IPS-15b (cell line): ENCODE measurements at regions not wholly inside any gene's neighbourhood (a gene's known extent, or its start where the extent isn't known, plus 50 kb on each side); places are given as distances from the start of the nearest gene placed in this dataset.

Experiments used
- H3K27me3 ChIP-seq: one replicate; pipeline ENCODE4 v1.6.1; 2013; ENCODE audit warnings: low read length; ENCODE audit not compliant: control insufficient read depth, insufficient read depth
- H3K36me3 ChIP-seq: one replicate; pipeline ENCODE4 v1.6.1; 2013; ENCODE audit warnings: low read length; ENCODE audit not compliant: control insufficient read depth, insufficient read depth
- H3K4me1 ChIP-seq: one replicate; pipeline ENCODE4 v1.6.1; 2013; ENCODE audit warnings: mild to moderate bottlenecking, low read length; ENCODE audit not compliant: control insufficient read depth, insufficient read depth
- H3K4me3 ChIP-seq: one replicate; pipeline ENCODE4 v1.5.1; 2013; ENCODE audit warnings: low read depth, low read length
- H3K9ac ChIP-seq: one replicate; pipeline ENCODE4 v1.6.1; 2013; ENCODE audit warnings: low read depth, mild to moderate bottlenecking, low read length
- H3K9me3 ChIP-seq: one replicate; pipeline ENCODE4 v1.6.1; 2013; ENCODE audit warnings: mild to moderate bottlenecking, low read length; ENCODE audit not compliant: control insufficient read depth, insufficient read depth

DNA sequence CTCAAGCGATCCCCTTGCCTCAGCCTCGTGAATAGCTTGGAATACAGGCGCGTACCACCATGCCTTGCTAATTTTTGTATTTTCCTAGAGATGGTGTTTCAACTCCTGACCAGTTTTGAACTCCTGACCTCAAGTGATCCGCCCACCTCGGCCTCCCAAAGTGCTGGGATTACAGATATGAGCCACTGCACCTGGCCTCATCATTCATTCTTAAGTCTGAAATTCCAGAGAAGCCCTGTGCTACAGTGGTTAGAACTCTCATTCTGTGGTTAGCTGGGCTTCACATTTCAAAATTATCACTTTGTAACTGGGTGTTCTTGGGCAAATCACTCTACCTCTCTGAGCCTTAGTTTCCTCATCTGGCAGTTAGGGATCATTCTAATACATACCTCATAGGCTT lies 86.1 kb upstream of the POU3F1 start:
- Histone ChIP-seq H3K4me3 (no peak overlapping the region), H3K27me3 (peaks cover 21% of the 10 kb centered on the region), H3K36me3 (no peaks in the 10 kb centered on the region), H3K9me3 (no peaks in the 10 kb centered on the region), H3K4me1 (peaks cover 10% of the 10 kb centered on the region), H3K9ac (no peak overlapping the region)

DNA sequence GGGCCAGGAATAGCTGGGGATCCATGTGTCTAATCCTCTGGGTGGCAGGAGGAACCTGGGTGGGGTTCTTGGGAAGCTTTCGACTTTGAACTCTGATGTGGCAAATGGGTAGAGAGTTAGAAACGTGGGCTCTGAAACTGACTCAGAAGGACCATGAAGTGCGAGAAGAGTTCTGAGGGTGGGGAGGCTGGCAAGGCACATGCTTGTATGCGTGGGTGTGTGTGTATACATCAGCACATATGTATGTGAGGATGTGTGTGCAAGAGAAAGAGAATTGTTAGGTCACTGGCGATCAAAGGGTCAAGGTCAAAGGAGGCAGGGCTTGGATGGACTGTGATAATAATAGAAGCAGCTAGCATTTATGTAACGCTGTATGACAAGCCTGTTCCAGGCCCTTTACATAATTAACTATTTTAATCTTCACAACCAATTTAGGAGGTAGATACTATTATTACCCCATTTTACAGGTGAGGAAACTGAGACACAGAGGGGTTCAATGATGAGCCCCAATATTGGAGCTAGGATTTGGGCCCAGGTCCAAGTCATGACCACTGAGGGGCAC lies 84.5 kb upstream of the POU3F1 start:
- H3K36me3 ChIP-seq: no peaks in the 10 kb centered on the region
- no peak overlapping the region for H3K4me3 ChIP-seq
- peaks cover 10% of the 10 kb centered on the region for H3K4me1 ChIP-seq
- peaks cover 21% of the 10 kb centered on the region for H3K27me3 ChIP-seq
- H3K9me3 ChIP-seq: no peaks in the 10 kb centered on the region
- H3K9ac ChIP-seq: no peak overlapping the region

DNA sequence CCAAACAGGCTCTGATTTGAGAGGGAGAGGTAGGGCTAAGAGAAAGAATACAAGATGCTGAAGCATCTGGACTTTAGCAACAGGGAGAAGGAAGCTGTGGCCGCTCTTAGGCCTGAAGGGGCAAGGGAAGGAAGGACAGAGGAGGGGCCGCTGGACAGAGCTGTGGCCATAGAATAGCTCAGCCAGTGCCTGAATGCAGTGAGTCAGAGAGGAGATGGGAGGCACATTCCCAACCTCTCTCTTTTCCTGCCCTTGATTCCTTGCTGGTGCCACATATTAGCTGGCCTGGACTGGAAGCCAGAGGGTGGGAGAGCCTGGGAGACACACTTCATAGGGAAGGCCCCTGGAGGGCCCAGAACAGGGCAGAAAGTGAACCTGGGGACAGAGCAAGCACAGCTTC lies 83.4 kb upstream of the POU3F1 start:
- no peaks in the 10 kb centered on the region for H3K9me3 ChIP-seq
- H3K27me3 ChIP-seq: peaks cover 10% of the 10 kb centered on the region
- H3K9ac ChIP-seq: no peak overlapping the region
- H3K4me3 ChIP-seq: no peak overlapping the region
- H3K36me3 ChIP-seq: no peaks in the 10 kb centered on the region
- peaks cover 7% of the 10 kb centered on the region for H3K4me1 ChIP-seq

DNA sequence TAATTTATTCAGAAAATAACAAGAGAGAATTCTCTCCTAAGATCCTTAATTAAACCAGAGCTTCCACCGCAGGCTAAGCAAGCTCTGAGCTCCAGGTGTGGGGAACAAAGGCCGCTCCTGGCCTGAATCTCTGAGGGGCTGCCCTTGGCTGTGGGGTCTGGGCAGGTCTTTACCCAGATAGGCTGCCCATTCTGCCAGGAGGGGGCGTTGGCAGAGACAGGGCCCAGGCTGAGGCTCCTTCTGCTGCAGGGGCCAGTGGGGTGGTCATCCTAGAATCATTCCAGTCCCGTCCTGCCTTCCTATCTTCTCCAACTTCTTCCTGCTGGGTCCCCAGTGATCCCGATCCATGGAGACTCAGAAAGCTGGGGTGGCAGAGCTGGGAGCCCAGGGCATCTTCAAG lies 82.9 kb upstream of the POU3F1 start:
- H3K9me3 ChIP-seq: no peaks in the 10 kb centered on the region
- no peak overlapping the region for H3K4me3 ChIP-seq
- no peaks in the 10 kb centered on the region for H3K36me3 ChIP-seq
- no peak overlapping the region for H3K9ac ChIP-seq
- H3K27me3 ChIP-seq: peaks cover 5% of the 10 kb centered on the region
- peaks cover 7% of the 10 kb centered on the region for H3K4me1 ChIP-seq

- Histone ChIP-seq H3K4me1 (peaks cover 5% of the 10 kb centered on the region), H3K9ac (no peak overlapping the region), H3K27me3 (peaks cover 5% of the 10 kb centered on the region), H3K36me3 (no peaks in the 10 kb centered on the region), H3K9me3 (no peaks in the 10 kb centered on the region), H3K4me3 (no peak overlapping the region)
These were observed 82.4 kb upstream of the POU3F1 start for GRCh38 chr1:38128926-38129453.

DNA sequence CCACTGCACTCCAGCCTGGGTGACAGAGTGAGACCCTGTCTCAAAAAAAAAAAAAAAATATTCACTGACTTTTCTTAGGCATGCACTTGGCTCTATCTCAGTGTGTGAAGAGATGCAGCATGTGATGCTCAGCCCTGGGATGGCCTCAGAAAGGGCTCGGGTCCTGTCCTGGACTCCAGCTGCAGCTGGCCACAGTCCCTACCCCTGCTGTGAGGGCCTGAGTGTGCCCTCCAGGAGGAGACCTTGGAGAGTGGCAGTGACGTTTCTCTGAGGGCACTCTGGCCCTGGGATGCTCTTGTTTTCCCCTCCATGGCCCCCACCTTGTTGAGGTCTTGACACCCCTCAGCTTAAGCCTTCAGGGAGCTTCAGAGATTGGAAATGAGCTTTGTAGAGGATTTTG lies 81.9 kb upstream of the POU3F1 start:
- Histone ChIP-seq H3K36me3 (no peaks in the 10 kb centered on the region), H3K9ac (no peak overlapping the region), H3K4me1 (peaks cover 3% of the 10 kb centered on the region), H3K9me3 (no peaks in the 10 kb centered on the region), H3K27me3 (peaks cover 3% of the 10 kb centered on the region), H3K4me3 (no peak overlapping the region)

DNA sequence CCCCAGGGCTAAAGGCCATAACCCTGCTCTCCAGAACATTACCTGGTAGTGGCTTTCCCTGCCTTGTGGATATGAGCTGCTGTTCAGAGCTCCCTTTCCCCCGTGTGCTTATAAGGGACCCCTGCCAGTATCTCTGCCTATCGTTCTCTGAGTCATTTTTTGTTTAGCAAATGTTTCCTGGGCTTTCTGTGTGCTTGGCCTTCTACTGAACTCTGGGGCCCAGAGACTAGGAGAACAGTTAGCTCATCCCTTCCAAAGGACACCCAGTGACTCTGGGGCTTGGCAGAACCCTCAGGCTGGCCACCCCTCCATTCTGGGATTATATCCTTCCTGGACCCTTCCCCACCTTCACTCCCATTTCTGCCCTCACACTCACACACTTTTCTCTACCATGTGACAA lies 80.8 kb upstream of the POU3F1 start:
- Histone ChIP-seq H3K9me3 (no peaks in the 10 kb centered on the region), H3K36me3 (no peaks in the 10 kb centered on the region), H3K9ac (no peak overlapping the region), H3K4me3 (no peak overlapping the region), H3K4me1 (no peaks in the 10 kb centered on the region), H3K27me3 (no peaks in the 10 kb centered on the region)

DNA sequence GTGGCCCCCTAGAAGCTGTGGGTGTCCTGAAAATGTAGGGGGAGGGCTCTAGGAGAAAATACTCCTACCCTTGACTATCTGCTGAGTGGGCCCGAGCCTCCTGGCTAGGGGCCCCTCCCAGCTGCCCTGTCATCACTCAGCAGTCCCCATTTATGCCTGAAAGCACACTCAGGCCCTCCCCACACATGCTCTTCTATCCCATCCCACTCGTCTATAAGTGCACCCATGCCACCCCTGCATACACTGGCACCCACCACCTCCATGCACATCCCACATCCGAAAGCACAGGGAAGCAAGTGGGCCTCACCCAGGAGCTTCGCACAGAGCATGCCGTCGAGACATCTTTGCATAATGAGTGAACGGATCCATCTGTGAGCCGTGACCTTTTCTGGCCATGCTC lies 80.4 kb upstream of the POU3F1 start:
- H3K27me3 ChIP-seq: no peaks in the 10 kb centered on the region
- H3K4me1 ChIP-seq: no peaks in the 10 kb centered on the region
- no peaks in the 10 kb centered on the region for H3K9me3 ChIP-seq
- H3K9ac ChIP-seq: no peak overlapping the region
- no peaks in the 10 kb centered on the region for H3K36me3 ChIP-seq
- H3K4me3 ChIP-seq: no peak overlapping the region

DNA sequence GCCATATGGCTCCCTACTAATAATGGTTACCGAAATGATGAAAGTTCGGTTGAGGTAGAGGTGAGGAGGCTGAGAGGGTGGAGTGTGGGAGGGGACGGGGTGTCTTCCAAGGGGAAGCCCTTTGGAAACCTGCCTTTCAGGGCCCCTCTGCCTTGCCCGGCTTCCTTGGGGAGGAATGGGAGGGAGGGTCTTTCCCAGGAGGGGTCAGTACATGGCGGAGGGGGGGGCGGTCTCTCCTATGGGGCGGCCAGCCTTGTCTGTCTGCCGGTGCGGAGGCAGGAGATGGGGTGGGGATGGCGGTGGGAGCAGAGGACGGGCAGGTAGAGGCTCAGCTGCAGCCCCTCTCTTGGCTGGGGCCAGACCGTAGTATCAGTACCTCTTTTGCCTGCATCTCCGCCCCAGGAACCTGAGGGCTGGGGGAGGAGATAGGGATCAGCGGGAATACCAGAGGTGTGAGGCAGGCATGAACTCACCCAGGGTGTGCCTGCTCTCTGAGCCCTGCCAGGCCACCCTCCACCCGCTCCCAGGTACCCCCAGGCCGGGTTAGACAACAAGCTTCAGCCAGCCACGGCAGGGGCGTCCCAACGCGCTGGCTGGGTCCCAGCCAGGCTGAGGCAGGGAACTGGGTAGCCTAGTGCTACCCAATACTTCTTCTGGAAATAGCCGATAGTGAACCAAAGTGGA lies 79.4 kb upstream of the POU3F1 start:
- Histone ChIP-seq H3K9me3 (no peaks in the 10 kb centered on the region), H3K4me3 (no peak overlapping the region), H3K9ac (no peak overlapping the region), H3K36me3 (no peaks in the 10 kb centered on the region), H3K4me1 (no peaks in the 10 kb centered on the region), H3K27me3 (no peaks in the 10 kb centered on the region)

GRCh38 chr1:38125016-38125415 lies 78.4 kb upstream of the POU3F1 start:
- Histone ChIP-seq H3K36me3 (no peaks in the 10 kb centered on the region), H3K9me3 (no peaks in the 10 kb centered on the region), H3K4me3 (no peak overlapping the region), H3K4me1 (no peaks in the 10 kb centered on the region), H3K9ac (no peak overlapping the region), H3K27me3 (no peaks in the 10 kb centered on the region)

DNA sequence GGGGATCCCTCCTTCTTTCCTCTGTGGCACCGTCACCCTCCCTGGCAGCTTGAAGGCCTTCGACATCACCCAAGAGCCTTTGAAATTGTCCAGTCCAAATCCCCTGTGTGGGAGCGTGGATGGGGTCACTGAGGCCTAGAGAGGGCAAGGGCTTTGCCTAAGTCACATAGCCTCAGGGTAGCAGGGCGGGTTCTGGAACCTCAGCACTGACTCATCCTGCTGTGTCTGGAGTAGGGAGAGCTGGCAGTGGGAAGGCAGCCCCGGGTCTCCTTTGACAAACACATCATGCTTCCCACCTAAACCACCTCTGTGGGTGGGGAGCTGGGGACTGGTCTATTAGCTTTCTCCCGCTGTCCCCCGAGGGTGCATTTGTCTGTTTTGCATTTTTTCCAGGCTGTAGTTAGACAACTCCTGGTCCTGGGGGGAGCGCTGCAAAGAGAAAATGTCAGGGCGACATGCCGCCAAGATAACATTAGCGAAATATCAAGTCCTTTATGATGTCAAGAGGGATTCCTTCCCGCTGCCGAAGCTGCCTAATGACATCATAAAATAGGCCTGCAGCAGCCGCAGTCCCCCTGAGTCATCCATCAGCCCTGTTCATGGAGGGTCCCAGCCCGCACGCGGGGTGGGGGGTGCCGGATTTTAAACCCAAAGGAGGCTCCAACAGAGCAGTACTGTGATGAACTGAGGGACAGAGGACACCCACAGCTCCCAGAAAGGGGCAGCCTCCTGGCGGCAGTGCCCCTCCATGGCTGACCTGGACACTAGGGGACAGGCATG lies 77.0 kb upstream of the POU3F1 start:
- H3K9ac ChIP-seq: no peak overlapping the region
- H3K4me3 ChIP-seq: no peak overlapping the region
- no peaks in the 10 kb centered on the region for H3K9me3 ChIP-seq
- H3K27me3 ChIP-seq: no peaks in the 10 kb centered on the region
- H3K36me3 ChIP-seq: no peaks in the 10 kb centered on the region
- no peaks in the 10 kb centered on the region for H3K4me1 ChIP-seq

GRCh38 chr1:38121231-38121680 lies 74.7 kb upstream of the POU3F1 start:
- H3K4me1 ChIP-seq: no peaks in the 10 kb centered on the region
- H3K27me3 ChIP-seq: no peaks in the 10 kb centered on the region

More at GRCh38 chr1:38121231-38121680, 74.7 kb upstream of the POU3F1 start:
- Histone ChIP-seq H3K9ac (no peak overlapping the region), H3K36me3 (no peaks in the 10 kb centered on the region), H3K4me3 (no peak overlapping the region), H3K9me3 (no peaks in the 10 kb centered on the region)
